Effector memory CD4-positive, alpha-beta T cell (primary cell): ENCODE measurements at regions not wholly inside any gene's neighbourhood (a gene's known extent, or its start where the extent isn't known, plus 50 kb on each side); places are given as distances from the start of the nearest gene placed in this dataset.

Source experiments
- DNase-seq, 3 donors: peaks; one replicate each; pipeline ENCODE4 v3.0.0-alpha.2; 2020
- H3K27ac ChIP-seq: 2 replicates; pipeline ENCODE4 v1.7.0; 2013; ENCODE audit warnings: mild to moderate bottlenecking, low read length, moderate library complexity; ENCODE audit not compliant: insufficient read depth, poor library complexity, severe bottlenecking
- H3K27me3 ChIP-seq: replicated peaks from 2 replicates; pipeline ENCODE4 v1.7.0; 2013; ENCODE audit warnings: mild to moderate bottlenecking, low read length; ENCODE audit not compliant: insufficient read depth, control insufficient read depth, poor library complexity, severe bottlenecking
- H3K36me3 ChIP-seq: 2 replicates; pipeline ENCODE4 v1.7.0; 2013; ENCODE audit warnings: mild to moderate bottlenecking, low read length, moderate library complexity; ENCODE audit not compliant: control insufficient read depth, insufficient read depth
- H3K4me1 ChIP-seq: 2 replicates; pipeline ENCODE4 v1.7.0; 2013; ENCODE audit warnings: low read length, mild to moderate bottlenecking; ENCODE audit not compliant: control insufficient read depth, insufficient read depth, poor library complexity, severe bottlenecking
- H3K4me3 ChIP-seq: 2 replicates; pipeline ENCODE4 v1.7.0; 2013; ENCODE audit warnings: low read length, low read depth, mild to moderate bottlenecking; ENCODE audit not compliant: insufficient read depth, poor library complexity, severe bottlenecking
- H3K9me3 ChIP-seq: 2 replicates; pipeline ENCODE4 v1.7.0; 2013; ENCODE audit warnings: mild to moderate bottlenecking, low read length, moderate library complexity; ENCODE audit not compliant: control insufficient read depth

DNA sequence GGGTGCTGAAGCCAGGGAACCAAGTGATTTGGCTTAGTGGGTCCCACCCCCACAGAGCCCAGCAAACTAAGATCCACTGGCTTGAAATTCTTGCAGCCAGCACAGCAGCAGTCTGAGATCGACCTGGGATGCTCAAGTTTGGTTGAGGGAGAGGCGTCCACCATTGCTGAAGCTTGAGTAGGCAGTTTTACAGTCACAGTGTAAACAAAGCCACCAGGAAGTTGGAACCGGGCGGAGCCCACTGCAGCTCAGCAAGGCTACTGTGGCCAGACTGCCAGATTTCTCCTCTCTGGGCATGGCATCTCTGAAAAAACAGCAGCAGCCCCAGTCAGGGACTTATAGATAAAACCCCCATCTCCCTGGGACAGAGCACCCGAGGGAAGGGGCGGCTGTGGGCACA, 424.1 kb upstream of the TENM4 start:
- Histone ChIP-seq H3K4me3 (no peak overlapping the region), H3K4me1 (no peaks in the 10 kb centered on the region), H3K27ac (no peak overlapping the region), H3K9me3 (no peaks in the 10 kb centered on the region), H3K27me3 (no peaks in the 10 kb centered on the region), H3K36me3 (no peaks in the 10 kb centered on the region)
- no peak for DNase-seq

DNA sequence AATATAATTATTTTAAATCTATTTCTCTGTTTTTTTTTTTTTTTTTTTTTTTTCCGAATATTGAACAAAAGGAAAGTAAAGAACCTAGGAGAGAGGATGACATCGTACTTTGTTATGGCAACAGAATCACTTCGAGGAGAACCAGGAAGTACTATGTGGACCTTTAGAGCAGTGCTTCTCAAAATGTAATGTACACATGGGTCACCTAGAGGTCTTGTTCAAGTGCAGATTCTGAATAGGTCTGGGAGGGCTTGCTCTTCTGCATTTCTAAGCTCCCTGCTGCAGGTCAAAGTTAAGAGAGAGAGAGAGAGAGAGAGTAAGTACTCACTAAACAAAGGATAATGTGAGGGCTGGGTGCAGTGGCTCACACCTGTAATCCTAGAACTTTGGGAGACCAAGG, 419.5 kb upstream of the TENM4 start:
- no peaks in the 10 kb centered on the region for H3K9me3 ChIP-seq
- no peak overlapping the region for H3K4me3 ChIP-seq
- H3K36me3 ChIP-seq = no peaks in the 10 kb centered on the region
- no peaks in the 10 kb centered on the region for H3K27me3 ChIP-seq
- H3K27ac ChIP-seq = no peak overlapping the region
- DNase-seq = no peak
- no peaks in the 10 kb centered on the region for H3K4me1 ChIP-seq

DNA sequence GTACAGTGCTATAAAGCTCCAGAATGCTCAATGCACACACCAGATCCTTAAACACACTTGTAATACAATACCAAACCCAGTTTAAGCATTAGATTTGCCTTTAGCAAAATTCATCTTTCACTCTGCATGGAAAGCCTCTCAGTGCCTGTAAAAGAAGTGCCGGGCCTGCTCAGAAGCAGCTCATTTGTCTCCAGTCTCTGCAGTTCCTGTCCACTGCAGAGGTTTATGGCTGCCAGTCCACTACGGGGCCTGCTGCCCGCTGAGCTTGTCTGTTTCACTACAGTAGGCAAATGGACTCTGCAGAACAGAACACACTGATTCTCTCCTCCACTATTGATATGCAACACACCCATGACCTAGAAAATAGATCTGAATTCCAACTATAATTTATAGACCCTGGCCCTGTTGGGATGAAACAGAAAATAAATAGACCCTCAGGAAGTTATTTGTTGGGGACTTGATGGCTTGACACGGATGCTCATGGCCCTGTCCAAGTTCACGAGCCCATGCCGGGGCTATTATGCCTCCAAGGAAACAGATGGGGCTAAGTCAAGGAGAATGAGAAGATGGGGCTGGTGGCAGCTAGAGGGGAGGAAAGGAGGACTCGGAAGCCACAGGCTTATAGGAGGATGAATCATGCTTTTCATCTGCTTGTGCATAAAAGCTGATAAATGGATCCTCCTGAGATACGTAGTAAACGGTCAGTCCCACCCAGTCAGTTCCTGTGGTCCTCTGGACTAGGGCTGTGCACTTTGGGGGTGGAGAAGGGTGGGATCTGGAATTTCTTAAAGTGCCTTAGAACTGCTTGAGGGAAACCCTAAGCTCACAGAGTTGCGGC, 416.8 kb upstream of the TENM4 start:
- no peak for DNase-seq
- H3K4me1 ChIP-seq = no peaks in the 10 kb centered on the region
- H3K27ac ChIP-seq = no peak overlapping the region
- H3K36me3 ChIP-seq = no peaks in the 10 kb centered on the region
- H3K4me3 ChIP-seq = no peak overlapping the region
- no peaks in the 10 kb centered on the region for H3K9me3 ChIP-seq
- H3K27me3 ChIP-seq = no peaks in the 10 kb centered on the region

DNA sequence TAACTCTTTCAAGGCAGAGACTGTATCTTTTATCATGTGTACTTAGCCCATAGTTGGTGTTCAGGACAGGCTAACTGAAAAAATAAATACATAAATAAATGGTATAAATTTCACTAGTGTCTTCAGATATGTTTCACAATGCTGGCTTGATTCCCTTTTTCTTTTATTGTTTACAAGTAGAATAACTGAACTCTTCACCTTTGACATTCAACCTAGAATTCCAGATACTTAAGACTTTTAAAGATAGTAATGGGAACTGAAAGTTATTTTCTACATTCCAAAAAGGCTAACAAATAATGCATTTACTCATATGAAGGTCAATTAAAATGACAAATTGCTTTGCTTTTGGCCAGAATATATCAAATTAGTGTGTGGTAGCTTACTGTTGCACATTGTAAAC, 411.3 kb upstream of the TENM4 start:
- H3K36me3 ChIP-seq = no peaks in the 10 kb centered on the region
- no peaks in the 10 kb centered on the region for H3K9me3 ChIP-seq
- no peak overlapping the region for H3K27ac ChIP-seq
- H3K4me3 ChIP-seq = no peak overlapping the region
- no peak for DNase-seq
- no peaks in the 10 kb centered on the region for H3K4me1 ChIP-seq
- no peaks in the 10 kb centered on the region for H3K27me3 ChIP-seq

DNA sequence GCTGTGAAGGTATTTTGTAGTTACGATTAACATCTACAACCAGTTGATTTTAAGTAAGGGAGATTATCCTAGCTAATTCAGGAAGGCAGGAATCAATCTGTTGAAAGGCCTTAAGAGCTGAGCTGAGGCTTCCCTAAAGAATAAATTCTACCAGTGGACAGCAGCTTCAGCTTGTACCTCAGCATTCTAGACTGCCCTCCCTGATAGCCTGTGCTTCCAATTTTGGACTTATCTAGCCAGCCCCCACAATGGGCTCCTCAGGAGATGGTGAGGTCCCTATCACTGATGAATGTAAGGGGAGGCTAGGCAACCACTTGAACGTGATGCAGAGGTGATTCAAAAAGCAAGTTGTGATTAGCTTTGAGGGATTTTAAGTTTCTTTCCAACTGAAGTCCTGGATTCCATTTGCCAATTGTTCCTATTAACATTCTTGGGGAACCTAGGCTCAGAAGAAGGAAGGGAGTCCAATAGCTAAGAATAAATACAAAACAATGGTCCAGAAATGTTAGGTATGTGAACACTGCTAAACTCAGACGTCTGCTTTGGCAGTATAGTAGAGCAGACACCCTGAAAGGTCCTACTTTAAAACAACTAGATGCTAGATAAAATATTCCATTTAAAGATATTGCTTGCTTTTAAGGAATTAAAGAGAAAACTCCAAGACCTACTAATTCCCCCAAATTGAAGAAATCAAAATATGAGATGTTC, 404.3 kb upstream of the TENM4 start:
- no peak overlapping the region for H3K27ac ChIP-seq
- no peaks in the 10 kb centered on the region for H3K9me3 ChIP-seq
- no peak for DNase-seq
- no peaks in the 10 kb centered on the region for H3K27me3 ChIP-seq
- H3K4me1 ChIP-seq = no peaks in the 10 kb centered on the region
- H3K36me3 ChIP-seq = no peaks in the 10 kb centered on the region
- H3K4me3 ChIP-seq = no peak overlapping the region

DNA sequence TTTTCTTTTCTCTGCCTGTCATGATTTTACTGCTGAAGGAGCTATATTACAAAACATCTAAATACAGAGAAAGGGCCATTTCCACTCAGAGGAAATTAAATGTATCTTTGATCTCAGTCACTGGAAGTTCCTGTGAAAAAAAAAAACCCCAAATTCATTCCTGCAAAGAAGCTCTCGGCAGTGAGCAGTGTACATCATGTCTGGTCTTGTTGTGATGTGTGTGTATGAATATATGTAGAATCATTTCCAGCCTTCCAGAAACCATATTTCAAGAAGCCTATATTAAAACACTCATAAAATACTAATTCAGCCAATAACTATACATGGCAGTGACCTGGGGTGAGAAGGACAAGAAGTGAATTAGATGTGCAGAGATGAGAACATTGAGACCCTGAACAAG, 393.2 kb upstream of the TENM4 start:
- Histone ChIP-seq H3K36me3 (no peaks in the 10 kb centered on the region), H3K4me1 (no peaks in the 10 kb centered on the region), H3K9me3 (no peaks in the 10 kb centered on the region), H3K27me3 (no peaks in the 10 kb centered on the region), H3K27ac (no peak overlapping the region), H3K4me3 (no peak overlapping the region)
- DNase-seq = no peak

DNA sequence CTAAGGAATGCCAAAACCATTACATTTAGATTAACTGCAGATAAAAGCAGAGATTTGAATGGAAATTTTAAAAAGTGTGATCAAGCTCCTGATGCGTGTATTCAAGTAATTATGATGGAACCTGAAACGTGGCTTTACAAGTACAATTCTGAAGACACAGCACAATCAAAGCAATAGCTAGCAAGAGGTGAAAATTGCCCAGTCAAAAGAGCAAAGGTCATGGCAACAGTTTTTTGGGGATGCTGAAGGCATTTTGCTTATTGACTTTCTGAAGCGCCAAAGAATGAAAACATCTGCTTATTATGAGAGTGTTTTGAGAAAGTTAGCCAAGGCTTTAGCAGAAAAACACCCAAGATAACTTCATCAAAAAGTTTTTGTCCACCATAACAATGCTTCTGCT, 389.6 kb upstream of the TENM4 start:
- no peak for DNase-seq
- Histone ChIP-seq H3K4me3 (no peak overlapping the region), H3K36me3 (no peaks in the 10 kb centered on the region), H3K27ac (no peak overlapping the region), H3K9me3 (no peaks in the 10 kb centered on the region), H3K27me3 (no peaks in the 10 kb centered on the region), H3K4me1 (no peaks in the 10 kb centered on the region)

DNA sequence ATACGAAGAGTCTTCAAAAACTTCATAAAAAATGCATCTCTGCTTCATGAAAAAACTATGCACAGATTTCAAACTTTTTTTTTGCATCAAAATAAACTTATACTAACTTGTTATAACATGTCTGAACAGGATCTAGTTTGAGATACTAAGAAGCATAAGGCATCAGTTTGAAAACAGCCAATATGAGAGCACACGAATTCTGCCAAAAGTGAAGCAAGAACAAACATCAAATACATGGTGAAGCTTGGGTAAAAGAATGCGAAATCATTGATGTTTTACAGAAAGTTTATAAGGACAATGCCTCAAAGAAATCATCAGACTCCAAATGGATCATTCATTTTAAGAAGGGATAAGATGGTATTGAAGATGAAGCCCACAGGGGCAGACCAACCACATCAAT, 389.1 kb upstream of the TENM4 start:
- no peaks in the 10 kb centered on the region for H3K27me3 ChIP-seq
- no peaks in the 10 kb centered on the region for H3K4me1 ChIP-seq
- no peaks in the 10 kb centered on the region for H3K36me3 ChIP-seq
- DNase-seq = no peak
- H3K9me3 ChIP-seq = no peaks in the 10 kb centered on the region
- H3K4me3 ChIP-seq = no peak overlapping the region
- H3K27ac ChIP-seq = no peak overlapping the region

DNA sequence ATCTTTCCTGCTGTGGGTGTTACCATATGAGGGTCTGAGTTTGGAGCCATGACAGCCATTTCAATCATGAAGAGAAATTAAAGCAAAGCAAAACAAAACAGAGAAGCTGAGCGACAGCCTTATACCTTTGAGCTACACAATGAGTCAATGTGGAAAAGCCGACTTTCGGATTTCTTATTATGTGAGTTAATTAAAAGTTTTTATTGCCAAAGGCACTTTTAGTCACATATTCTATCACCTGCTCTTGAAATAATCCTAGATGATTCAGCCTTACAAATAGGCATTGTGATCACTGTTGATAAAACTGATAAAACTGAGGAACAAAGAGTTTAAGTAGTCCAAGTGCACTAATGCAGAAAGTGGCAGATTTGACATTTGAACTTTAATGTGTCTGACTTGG, 381.9 kb upstream of the TENM4 start:
- DNase-seq = no peak
- Histone ChIP-seq H3K27me3 (no peaks in the 10 kb centered on the region), H3K9me3 (no peaks in the 10 kb centered on the region), H3K27ac (no peak overlapping the region), H3K36me3 (no peaks in the 10 kb centered on the region), H3K4me1 (no peaks in the 10 kb centered on the region), H3K4me3 (no peak overlapping the region)

DNA sequence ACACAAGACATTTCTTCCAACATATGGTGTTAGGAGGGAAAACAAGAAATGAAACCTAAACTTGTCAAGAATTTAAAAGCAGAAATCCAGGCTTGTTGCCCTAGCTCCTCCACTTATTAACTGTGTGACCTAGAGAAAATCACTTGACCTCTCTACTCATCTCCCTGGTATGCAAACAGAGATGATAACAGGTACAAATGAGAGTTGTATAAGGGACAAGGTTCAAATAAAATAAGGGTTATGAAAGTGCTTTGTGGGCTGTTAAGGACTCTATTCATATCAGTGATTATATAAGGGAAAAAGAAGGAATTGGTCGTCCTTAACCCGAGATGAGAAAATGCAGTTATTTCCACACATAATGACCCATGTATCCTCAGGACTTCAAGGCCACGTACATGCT, 372.7 kb upstream of the TENM4 start:
- no peak for DNase-seq
- Histone ChIP-seq H3K4me3 (no peak overlapping the region), H3K27me3 (no peaks in the 10 kb centered on the region), H3K4me1 (no peaks in the 10 kb centered on the region), H3K27ac (no peak overlapping the region), H3K9me3 (no peaks in the 10 kb centered on the region), H3K36me3 (no peaks in the 10 kb centered on the region)
